ENCODE measurements at regions not wholly inside any gene's neighbourhood (a gene's known extent, or its start where the extent isn't known, plus 50 kb on each side); places are given as distances from the start of the nearest gene placed in this dataset.

DNA sequence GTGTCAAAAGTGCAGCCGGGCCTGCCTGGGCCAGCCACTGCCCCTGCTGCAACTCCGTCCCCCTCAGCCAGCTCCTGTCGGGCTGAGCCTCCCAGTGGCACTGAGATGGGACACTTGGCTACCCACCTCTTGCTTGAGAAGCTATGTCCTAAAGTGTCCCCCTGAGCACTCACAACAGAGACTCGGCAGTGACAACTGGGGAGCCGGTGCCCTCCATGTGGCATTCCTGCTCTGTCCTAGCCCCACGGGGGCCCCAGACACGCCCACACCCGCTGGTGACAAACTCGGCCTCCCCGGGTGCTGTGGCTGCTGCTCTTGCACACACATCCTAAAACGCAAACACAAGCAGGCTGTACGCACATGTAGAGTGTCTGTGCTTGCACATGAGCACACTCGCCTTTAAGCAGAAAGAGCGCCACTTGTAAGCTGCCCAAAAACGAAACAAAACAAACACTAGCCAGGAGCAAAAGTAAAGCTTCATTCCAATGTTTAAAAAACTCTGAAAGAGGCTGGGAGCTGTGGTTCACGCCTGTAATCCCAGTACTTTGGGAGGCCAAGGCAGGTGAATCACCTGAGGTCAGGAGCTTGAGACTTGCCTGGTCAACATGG, 253.9 kb downstream of the RBFOX3 start:
- DNase-seq (ENCODE audit: low read depth in 3 of 3, low spot score in 1 of 3) = no peak

DNA sequence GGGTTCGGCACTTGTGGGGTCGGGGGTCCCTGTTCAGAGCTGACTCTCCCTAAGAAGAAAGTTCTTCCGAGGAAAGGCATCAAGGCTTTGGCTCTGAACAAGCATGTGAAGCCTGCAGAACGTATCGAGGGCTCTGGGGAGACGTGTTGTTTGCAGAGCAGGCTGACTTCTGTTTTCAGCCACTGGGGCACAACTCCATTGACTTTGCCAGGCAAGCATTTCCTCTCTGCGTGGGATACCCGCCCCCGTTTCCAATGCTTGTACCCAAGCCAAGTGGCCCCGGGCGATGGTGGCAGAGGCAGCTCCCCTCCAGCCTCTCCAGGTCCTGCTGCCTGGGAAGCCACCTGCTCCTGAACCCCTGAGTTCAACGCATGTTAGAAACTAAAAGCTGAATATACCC, 255.7 kb downstream of the RBFOX3 start:
- no peak for DNase-seq (ENCODE audit: low read depth in 3 of 3, low spot score in 1 of 3)

DNA sequence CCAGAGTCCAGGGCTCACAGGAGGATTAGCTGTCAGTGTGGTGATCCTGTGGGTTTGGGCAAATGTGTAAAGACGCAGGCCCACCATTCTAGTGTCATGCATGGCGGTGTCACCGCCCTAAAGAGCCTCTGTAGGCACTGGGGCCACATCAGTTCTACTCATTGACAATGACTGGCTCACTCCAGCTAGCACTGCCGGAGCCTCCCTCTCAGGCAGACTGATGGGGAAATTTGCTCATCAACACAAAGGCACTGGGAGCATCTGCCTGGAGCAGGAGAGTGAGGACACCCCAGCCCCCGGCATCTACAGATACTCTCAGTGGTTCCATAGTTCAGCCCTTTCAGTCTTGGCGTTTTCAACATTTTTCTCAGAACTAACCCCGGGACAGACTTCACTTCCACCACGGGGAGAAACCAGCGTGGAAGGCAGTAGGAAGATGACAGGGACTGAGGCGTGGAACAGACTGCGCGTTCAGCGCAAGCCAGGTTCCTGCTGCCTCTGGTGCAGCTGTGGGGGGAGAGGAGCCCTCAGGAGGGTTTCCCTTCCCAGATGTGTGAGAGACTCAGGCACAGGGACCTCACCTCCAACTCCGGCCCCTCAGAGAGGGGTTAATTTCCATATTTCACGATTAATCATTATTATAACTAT, 256.6 kb downstream of the RBFOX3 start:
- no peak for DNase-seq (ENCODE audit: low read depth in 3 of 3, low spot score in 1 of 3)

DNA sequence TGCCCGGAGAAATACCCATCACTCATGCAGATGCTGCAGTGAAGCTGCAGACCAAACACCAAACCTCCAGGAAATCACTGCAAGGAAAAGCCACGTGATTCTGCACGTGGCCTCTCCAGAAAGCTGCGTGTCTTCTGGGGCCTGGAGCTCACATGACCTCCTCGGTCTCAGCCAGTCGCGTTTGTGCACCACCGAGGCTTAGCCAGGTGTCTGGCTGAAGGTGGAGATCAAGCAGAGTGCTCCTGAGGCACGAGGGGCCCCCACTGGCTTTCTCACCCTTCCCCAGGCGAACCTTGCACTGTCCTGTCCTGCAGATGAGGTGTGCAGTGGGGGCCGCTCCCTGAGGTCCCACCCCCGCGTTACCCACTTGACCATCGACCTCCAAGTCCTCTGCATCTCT, 257.3 kb downstream of the RBFOX3 start:
- no peak for DNase-seq (ENCODE audit: low read depth in 3 of 3, low spot score in 1 of 3)

DNA sequence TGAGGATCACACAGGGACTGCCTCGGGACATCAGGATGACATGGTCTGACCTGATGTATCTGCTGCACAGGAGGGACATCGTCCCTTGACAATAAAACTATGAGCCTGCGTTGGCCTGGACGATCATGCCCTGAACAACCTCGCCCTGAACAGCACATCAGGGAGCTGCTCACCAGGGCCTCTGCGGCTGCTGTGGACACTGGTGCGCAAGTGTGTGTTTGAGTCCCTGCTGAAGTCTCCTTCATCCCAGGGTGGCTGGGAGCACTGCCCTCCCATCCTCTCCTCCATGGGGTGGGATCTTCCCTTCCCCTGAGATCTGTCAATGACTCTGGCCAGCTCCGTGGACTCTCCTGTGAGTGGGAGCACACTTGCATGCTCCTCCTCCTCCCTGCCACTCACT, 257.8 kb downstream of the RBFOX3 start:
- no peak for DNase-seq (ENCODE audit: low read depth in 3 of 3, low spot score in 1 of 3)

DNA sequence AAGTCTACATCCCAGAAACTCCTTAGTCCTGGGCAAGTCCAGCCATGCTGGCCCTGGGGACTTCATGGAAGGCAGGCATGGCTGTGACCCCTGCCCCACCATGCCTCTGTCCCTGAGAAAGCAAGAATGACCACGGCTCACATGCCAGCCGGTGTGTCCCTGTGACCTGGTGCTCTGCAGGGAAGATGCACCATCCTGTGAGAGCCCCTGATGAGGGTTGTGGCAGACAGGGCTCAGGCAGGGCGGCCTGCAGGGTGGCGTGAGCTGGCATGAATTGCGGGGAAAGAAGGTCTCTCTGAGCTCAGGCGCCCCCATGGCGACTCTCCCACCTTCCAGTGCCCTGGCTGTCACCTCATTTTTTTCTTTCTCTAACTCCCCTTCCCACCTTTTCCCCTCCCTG, 260.3 kb downstream of the RBFOX3 start:
- no peak for DNase-seq (ENCODE audit: low read depth in 3 of 3, low spot score in 1 of 3)

DNA sequence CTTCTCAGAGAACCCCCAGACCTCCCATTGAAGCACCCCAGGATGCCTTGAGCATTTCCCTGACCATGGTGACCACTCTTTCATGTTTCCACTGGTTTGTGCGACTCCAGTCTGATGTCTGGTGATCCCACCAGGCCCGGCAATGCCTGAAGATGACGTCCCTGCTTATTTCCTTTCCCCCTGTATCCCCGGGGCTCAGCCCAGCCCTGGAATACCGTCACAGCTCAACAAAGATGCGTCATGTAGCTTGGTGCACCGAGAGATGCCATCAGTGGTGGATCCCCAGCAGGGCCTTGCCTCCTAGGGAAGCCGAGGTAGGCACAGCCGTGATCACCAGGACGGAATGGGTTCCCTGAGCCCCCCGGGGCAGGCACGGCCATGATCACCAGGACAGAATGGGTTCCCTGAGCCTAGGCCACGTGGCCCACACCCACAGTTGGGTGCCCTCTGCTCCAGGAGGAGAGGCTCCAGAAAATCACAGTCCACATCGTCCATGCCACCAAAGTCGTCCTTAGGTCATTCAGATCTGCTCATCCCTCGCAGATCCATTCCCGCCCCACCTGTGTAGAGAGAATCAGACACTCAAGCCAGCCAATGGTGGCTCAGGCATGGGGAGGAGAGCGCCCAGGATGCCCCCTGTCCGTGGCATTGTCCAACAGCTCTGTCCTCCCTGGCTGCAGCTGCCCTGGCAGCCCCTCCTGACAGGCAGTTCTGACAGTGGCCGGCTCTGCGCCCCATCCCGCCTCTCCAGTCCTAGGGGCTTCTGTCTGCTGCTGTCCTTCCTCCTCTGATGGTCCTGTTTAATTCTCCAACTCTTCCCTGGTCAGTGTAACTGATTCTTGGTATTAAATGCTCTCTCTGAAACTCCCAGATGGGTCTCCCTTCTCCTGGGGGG, 261.1 kb downstream of the RBFOX3 start:
- DNase-seq (ENCODE audit: low read depth in 3 of 3, low spot score in 1 of 3) = no peak

DNA sequence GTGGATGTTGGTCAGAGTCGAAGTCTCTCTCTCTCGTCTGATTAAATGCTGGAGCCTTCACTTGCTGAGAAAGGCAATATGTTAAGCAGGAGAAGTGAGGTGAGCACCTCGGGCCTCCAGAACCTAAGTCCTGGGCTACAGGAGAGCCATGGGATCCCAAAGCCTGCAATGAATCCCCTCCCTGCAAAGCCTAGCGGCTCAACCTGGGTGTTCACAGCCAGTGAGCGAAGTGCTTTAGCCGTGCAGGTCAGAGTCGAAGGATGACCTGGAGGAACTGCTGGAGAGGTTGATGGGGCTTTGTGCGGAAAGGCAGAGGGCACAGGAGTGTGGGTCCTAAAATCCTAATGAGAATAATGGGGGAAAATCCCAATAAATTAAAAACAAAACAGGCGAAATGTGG, 267.8 kb downstream of the ENGASE start:
- DNase-seq (ENCODE audit: low read depth in 3 of 3, low spot score in 1 of 3) = no peak

DNA sequence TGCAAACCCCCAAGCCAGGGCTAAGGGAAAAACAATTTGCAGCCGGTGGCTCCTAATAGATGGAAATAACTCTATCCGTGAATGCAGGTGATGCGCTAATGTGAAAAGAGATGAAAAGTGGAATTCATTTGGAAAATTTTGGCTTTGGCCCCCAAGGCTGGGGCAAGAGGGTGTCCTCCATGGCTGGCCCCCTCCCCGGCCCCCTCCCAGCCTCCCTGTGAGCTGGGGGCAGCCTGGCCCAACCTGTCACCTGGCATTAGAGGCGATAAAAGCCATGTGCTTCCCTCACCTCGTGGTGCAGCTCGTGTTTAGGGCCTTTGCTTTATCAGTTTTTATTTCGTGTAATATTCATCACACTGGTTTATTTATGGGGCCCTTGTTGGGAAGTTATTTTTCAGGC, 267.2 kb downstream of the ENGASE start:
- no peak for DNase-seq (ENCODE audit: low read depth in 3 of 3, low spot score in 1 of 3)

DNA sequence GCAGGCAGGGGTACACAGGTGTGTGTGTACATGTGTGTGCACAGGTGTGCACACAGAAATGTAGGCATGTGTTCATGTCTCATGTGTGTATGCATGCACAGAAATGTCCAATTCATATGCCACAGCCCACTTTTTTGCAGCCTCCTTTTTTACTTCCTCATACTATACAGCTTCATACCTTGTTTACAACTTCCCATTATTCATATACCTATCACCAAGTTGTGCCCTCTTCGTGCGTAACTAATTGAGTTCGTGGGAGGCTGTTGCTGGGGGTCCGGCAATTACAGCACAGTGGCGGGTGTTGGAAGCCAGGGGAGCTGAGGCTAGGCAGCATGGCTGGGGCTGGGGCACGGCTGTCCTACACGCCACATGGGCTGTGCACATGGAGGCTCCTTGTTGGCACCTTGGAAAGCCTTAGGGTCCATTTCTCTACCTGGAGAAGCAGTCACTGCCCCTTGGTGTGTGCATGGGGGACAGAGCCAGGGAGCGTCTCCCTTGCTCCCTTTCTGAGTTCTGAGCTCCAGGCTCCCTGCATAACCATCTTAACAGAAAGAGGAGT, 266.7 kb downstream of the ENGASE start:
- no peak for DNase-seq (ENCODE audit: low read depth in 3 of 3, low spot score in 1 of 3)

DNA sequence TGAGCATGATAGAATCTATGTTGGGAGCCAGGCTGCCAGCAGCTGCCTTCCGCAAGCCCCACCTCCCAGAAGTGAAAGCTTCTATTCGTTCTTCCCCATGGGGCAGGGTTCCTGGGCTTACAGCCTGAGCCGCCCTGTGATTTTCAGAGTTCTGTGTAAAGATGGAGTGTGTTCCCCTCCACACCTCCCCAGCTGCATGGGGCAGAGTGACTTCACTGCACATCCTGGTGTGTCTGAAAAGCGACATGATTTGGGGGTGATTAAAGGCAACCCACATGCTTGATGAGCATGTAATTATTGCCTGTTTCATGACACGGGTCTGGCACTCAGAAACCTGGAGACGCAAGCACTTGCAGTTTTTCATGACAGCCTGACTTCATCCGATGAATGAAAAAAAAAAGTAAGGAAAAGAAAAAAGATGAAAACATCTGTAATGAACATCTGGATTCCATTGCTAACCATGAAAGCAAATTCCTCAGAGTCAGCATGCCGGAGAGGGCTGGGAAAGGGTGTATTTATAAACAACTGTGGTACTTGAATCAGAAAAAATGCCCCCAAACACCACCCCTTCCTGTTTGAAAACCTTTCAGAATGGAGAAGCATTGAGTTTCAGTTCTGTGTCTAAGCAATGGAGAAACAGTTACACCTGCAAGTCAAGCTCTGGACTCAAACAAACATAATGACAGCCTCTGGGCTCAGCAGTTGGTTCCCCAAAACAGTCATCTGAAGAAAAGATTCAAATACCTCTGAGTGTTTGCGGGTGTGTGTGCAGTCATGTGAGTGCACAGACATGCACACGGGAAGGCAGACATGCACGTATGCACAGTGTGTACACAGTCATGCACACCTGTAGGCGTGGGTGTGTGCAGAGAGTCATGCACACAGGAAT, 266.0 kb downstream of the ENGASE start:
- no peak for DNase-seq (ENCODE audit: low read depth in 3 of 3, low spot score in 1 of 3)

DNA sequence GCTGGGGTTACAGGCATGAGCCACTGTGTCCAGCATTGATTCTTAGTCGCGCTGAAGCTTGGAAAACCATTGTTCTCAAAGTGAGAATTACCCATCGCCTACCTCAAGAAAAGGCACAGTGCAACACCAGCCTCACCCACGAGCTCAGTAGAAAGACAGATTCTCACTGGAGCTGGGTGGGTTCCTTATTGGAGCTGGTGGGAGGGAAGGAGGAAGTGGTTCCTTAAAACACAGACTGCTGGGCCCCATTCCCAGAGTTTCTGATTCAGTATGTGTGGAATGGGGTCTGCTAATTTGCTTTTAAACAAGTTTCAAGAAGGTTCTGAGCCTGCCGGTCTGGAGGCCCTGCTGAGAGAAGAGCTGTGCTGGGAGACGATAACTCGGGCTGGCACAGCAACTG, 264.7 kb downstream of the ENGASE start:
- DNase-seq (ENCODE audit: low read depth in 3 of 3, low spot score in 1 of 3) = no peak

DNA sequence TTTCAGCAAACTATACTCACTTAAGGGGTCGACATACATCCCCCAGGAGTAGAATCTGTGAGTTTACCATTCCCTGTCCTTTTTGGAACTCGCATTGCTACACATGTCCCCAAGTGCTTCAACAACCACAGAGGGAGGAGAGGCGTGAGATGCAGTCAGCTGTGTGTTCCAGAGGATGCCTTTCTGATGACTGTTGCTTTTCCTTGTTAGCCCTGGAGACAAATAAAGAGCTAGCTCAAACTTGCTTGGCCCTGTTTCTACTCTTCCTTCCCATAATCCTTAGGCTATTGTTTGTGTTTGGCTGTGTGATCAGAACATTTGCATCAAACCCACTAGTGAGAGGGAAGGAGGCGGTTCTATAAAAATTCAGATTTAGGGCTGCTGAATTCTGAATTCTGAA, 264.0 kb downstream of the ENGASE start:
- DNase-seq (ENCODE audit: low read depth in 3 of 3, low spot score in 1 of 3) = no peak

DNA sequence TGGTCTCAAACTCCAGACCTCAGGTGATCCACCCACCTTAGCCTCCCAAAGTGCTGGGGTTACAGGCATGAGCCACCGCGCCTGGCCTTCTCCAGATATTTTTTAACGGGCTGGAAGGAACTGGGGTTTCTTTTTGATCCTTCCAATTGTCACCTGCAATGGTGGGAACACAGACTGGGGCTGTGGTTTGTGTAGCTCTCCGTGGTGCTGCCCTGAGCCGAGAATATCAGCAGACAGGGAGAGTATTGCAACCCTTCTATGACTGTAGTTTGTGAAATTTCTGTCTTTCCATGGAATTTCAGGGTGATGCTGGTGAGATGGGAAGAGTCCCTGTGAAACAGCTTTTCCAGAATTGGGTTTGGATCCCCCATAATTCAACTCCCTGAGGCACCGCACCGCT, 263.5 kb downstream of the ENGASE start:
- no peak for DNase-seq (ENCODE audit: low read depth in 3 of 3, low spot score in 1 of 3)

DNA sequence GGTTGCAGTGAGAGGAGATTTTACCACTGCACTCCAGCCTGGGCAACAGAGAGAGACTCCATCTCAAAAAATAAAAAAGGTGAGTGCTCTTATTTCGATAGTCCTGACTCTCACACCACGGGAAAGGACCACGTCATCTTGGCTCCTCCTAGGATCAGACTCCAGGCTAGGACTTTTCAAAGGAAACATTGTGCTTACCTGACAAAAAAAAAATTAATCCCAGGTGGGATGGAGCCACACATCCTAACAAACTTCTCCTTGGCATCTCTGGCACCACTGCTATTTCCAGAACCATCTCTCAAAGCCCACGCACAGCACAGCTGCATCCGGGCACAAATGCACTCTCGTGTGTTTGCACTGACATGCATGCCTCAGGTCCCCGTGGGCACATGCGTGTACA, 262.4 kb downstream of the ENGASE start:
- no peak for DNase-seq (ENCODE audit: low read depth in 3 of 3, low spot score in 1 of 3)

DNA sequence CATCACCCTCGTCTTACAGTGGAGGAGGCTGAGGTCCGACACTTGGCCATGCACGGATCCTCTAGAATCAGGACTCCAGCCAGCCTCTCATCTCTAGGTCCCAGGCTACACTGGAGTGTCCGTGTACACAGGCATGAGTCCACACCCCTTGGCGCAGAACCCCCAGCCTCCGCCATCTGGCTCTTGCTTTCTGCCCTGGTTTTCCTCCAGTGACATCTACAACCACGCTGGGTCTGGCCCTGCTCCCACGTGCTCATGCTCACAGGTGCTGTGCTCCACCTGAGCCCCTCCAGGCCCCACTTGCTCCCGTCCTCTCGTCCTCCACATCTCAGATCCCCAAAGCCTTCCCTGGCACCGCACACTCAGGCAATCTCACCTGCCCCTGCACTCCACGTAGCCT, 260.8 kb downstream of the ENGASE start:
- no peak for DNase-seq (ENCODE audit: low read depth in 3 of 3, low spot score in 1 of 3)

DNA sequence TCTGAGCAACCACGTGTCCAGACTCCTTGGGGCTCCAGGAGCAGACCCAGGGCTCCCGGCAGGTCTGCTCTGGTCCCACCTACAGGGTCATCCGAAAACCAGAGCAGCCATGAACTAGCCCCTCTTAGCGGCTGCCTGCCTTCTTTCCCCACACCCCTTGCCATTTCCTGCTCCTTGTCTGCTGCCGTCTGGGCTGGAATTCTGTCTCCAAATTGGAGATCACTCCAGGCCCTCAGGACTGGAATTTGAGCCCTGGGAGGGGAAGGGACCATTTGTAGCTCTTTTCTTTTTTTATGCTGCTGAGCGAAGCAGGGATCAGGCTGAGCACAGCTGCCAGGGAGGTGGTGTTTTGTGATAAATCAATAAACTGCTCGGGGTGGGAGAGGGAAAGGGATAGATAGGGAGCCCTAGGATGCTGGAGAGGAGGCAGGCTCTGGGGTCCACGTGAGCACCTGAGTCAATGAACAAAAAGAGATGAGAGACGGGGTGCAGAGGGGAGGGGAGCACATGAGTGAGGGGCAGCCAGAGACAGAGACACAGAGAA, 257.5 kb downstream of the ENGASE start:
- no peak for DNase-seq (ENCODE audit: low read depth in 3 of 3, low spot score in 1 of 3)

DNA sequence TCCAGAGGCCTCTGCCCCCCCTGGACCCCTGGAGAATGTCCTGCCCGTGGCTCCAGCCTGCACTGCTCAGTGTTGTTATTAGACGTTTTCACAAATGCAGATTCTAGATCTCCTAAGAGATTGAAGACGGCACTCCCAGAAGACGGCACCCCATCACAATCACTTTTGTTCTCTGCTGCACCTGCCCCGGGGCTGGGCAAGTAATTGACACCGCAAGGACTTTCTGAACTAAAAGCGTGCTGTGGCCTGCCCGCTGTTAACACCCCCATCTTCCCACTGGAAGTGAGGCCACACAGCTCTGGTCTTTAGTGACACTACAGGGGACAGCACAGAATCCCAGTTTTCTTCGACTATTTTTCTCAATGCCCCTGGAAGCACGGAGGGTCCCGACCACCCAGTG, 256.9 kb downstream of the ENGASE start:
- no peak for DNase-seq (ENCODE audit: low read depth in 3 of 3, low spot score in 1 of 3)

DNA sequence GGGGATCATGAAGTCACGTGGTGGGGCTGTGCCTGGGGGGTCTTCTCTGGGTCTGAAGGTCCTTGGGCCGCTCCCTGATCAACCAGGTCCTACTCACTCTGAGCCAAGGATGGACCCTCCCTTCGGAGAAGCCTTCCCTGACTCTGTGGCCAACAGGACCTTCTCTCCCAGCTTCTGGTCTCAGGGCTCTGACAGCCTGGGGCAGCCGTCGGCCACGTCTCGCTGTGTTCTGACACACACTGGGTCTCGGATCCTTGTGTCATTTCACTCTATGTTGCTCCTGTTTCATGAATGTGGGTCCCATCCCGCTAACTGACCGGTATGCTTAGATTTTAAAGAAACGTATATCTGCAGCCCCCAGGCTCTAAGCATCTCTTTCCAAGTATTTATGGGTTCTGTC, 256.1 kb downstream of the ENGASE start:
- no peak for DNase-seq (ENCODE audit: low read depth in 3 of 3, low spot score in 1 of 3)

DNA sequence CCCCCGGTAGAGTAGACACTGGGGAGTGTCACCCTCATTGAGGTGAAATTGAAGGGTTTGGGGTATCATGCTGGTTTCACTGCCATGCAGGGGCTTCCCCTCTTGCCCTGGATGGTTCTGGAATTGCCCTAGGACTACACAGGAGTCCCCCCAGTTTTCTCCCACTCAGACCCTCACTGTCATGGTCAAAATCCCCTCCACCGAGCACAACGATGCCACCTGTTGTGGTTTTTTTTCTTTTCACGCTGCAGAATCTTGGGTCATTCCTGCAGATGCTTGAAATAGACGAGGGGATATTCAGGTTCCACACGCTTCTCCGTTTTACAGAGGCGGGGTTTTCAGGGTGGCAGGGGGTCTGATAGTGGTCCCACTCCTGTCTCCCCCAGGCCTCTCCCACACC, 255.6 kb downstream of the ENGASE start:
- DNase-seq (ENCODE audit: low read depth in 3 of 3, low spot score in 1 of 3) = no peak

DNA sequence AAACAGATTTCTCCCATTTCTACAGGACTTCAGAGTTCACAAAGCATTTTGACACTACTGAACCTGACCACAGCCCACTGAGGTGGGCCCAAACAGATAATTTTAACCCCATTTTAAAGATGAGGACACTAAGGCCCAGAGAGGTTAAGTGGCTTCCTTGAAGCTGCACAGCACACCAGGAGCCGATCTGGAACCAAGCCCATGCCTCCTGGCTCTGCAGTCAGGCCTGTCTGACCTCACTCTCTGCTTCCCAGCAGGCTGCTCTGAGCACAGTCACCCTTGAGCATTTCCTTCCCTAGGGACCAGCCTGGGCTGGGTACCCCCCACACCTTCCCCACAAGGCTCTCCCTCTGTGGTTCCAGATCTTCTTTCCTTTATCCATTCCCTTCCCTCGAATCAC, 252.2 kb downstream of the ENGASE start:
- DNase-seq (ENCODE audit: low read depth in 3 of 3, low spot score in 1 of 3) = no peak
